Natural killer cell (primary cell): ENCODE measurements at regions not wholly inside any gene's neighbourhood (a gene's known extent, or its start where the extent isn't known, plus 50 kb on each side); places are given as distances from the start of the nearest gene placed in this dataset.

Source experiments
- ATAC-seq, 3 donors: fragments of 150-1000 bp in 2 of 3; fragments of 200-7000 bp in 1 of 3; cut with Tn5 transposase; 1 replicate in 1 of 3; 2 replicates in 2 of 3; pipeline ENCODE4 v1.10.0; 2021; ENCODE audit warnings: mild to moderate bottlenecking in 2 of 3, moderate library complexity in 2 of 3
- DNase-seq, 2 donors: peaks; one replicate each; pipeline versions ENCODE4 v3.0.0 to v3.0.0-alpha.2; 2013 to 2021; ENCODE audit warnings: mixed read lengths in 1 of 2
- H3K27ac ChIP-seq: one replicate; pipeline ENCODE4 v1.5.1; 2013; ENCODE audit warnings: mild to moderate bottlenecking, low read length
- H3K27me3 ChIP-seq: one replicate; pipeline ENCODE4 v1.6.1; 2013; ENCODE audit warnings: low read length; ENCODE audit not compliant: control insufficient read depth, insufficient read depth
- H3K36me3 ChIP-seq: one replicate; pipeline ENCODE4 v1.6.1; 2013; ENCODE audit warnings: low read length; ENCODE audit not compliant: control insufficient read depth, insufficient read depth
- H3K4me1 ChIP-seq: one replicate; pipeline ENCODE4 v1.6.1; 2013; ENCODE audit warnings: low read length; ENCODE audit not compliant: control insufficient read depth, insufficient read depth
- H3K4me3 ChIP-seq: one replicate; pipeline ENCODE4 v1.5.1; 2013; ENCODE audit warnings: low read length
- H3K9me3 ChIP-seq: one replicate; pipeline ENCODE4 v1.6.1; 2013; ENCODE audit warnings: low read length; ENCODE audit not compliant: control insufficient read depth, insufficient read depth
- H3K27ac Mint-ChIP-seq, 2 donors: one replicate each; pipeline ENCODE4 v1.8.0; 2022; ENCODE audit warnings: mild to moderate bottlenecking in 2 of 2, mixed read lengths in 2 of 2, moderate library complexity in 1 of 2
- H3K27me3 Mint-ChIP-seq, 2 donors: one replicate each; pipeline ENCODE4 v1.8.0; 2022; ENCODE audit warnings: low read depth in 2 of 2, mixed read lengths in 2 of 2
- H3K36me3 Mint-ChIP-seq: one replicate; pipeline ENCODE4 v1.8.0; 2022; ENCODE audit warnings: mixed read lengths
- H3K4me1 Mint-ChIP-seq, 2 donors: one replicate each; pipeline ENCODE4 v1.8.0; 2022; ENCODE audit warnings: mixed read lengths in 2 of 2
- H3K4me3 Mint-ChIP-seq: one replicate; pipeline ENCODE4 v1.8.0; 2022; ENCODE audit warnings: mild to moderate bottlenecking, moderate library complexity, mixed read lengths
- H3K9me3 Mint-ChIP-seq, 2 donors: one replicate each; pipeline ENCODE4 v1.8.0; 2022; ENCODE audit warnings: mixed read lengths in 2 of 2
- WGBS: methylation state at CpG from one replicate; pipeline ENCODE4 v1.1.7; 2013; ENCODE audit warnings: missing lambda C conversion rate; ENCODE audit not compliant: insufficient coverage; 5-methylcytosine and 5-hydroxymethylcytosine counted together
- intact Hi-C: fragments of 100-400 bp; cut with micrococcal nuclease; formaldehyde crosslinking; loops from one replicate; pipeline ENCODE4 v1.14.2; 2022
- TF ChIP-seq, protein P1 (sequence below): fragments of 200-600 bp; IDR thresholded peaks from one replicate; pipeline ENCODE4 v1.8.0; 2022; ENCODE audit warnings: antibody characterized with exemption

DNA sequence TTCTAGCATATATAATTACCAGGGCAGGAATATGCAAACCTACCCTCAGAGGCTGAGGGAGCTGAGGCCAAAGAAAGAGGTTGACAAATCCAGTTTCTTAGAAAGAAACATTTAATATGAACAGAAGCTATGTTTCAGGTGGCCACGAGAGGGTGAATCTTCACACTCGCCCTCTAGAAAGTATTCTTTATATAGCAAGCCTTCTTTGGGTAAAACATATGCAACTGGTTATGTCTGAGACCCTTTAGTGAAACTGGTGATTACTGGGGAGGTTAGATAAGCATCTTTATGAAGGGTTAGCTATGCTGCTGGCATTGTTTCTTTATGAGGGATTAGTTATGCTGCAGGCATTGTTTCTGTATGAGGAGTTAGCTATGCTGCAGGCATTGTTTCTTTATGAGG, 50.7 kb upstream of the GOLGA6L2 start:
- ATAC-seq, result no peak
- H3K27ac Mint-ChIP-seq, result no peak overlapping the region
- no peaks in the 10 kb centered on the region for H3K36me3 Mint-ChIP-seq
- 0% methylated on average over 1 of the region's 2 CpGs for WGBS
- peaks cover 2 to 3% of the 10 kb centered on the region in 2 donors for H3K9me3 Mint-ChIP-seq
- Histone ChIP-seq H3K27me3 (no peaks in the 10 kb centered on the region), H3K36me3 (no peaks in the 10 kb centered on the region), H3K9me3 (no peaks in the 10 kb centered on the region), H3K4me1 (no peaks in the 10 kb centered on the region), H3K4me3 (no peak overlapping the region), H3K27ac (no peak overlapping the region)
- TF ChIP-seq, protein P1, sequence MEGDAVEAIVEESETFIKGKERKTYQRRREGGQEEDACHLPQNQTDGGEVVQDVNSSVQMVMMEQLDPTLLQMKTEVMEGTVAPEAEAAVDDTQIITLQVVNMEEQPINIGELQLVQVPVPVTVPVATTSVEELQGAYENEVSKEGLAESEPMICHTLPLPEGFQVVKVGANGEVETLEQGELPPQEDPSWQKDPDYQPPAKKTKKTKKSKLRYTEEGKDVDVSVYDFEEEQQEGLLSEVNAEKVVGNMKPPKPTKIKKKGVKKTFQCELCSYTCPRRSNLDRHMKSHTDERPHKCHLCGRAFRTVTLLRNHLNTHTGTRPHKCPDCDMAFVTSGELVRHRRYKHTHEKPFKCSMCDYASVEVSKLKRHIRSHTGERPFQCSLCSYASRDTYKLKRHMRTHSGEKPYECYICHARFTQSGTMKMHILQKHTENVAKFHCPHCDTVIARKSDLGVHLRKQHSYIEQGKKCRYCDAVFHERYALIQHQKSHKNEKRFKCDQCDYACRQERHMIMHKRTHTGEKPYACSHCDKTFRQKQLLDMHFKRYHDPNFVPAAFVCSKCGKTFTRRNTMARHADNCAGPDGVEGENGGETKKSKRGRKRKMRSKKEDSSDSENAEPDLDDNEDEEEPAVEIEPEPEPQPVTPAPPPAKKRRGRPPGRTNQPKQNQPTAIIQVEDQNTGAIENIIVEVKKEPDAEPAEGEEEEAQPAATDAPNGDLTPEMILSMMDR, result no peak
- intact Hi-C loops, result no loop called here
- peak in 1 of 2 donors; percentile 17 for DNase-seq
- H3K27me3 Mint-ChIP-seq, result no peaks in the 10 kb centered on the region
- no peaks in the 10 kb centered on the region for H3K4me1 Mint-ChIP-seq
- H3K4me3 Mint-ChIP-seq, result no peak overlapping the region
